Muscle layer of colon (tissue), 2 donors: ENCODE measurements at regions not wholly inside any gene's neighbourhood (a gene's known extent, or its start where the extent isn't known, plus 50 kb on each side); places are given as distances from the start of the nearest gene placed in this dataset.

ENCODE experiments used
- H3K27ac ChIP-seq: one replicate; pipeline ENCODE4 v1.7.0; 2013; ENCODE audit warnings: low read depth, mild to moderate bottlenecking, low read length, moderate library complexity
- H3K27me3 ChIP-seq, 2 donors: one replicate each; pipeline ENCODE4 v1.7.0; 2013; ENCODE audit warnings: low read length in 2 of 2, mild to moderate bottlenecking in 2 of 2; ENCODE audit not compliant: insufficient read depth in 2 of 2, control insufficient read depth in 1 of 2
- H3K36me3 ChIP-seq: one replicate; pipeline ENCODE4 v1.7.0; 2013; ENCODE audit warnings: mild to moderate bottlenecking, low read length; ENCODE audit not compliant: insufficient read depth
- H3K4me1 ChIP-seq: one replicate; pipeline ENCODE4 v1.7.0; 2013; ENCODE audit warnings: mild to moderate bottlenecking, low read length; ENCODE audit not compliant: insufficient read depth
- H3K4me3 ChIP-seq, 2 donors: one replicate each; pipeline ENCODE4 v1.7.0; 2013; ENCODE audit warnings: low read length in 2 of 2, low read depth in 1 of 2, mild to moderate bottlenecking in 1 of 2, moderate library complexity in 1 of 2
- H3K9ac ChIP-seq: one replicate; pipeline ENCODE4 v1.7.0; 2013; ENCODE audit warnings: low read length
- H3K9me3 ChIP-seq: one replicate; pipeline ENCODE4 v1.7.0; 2013; ENCODE audit warnings: mild to moderate bottlenecking, low read length
- donor health status: abdominal sarcoma.
- donor health status: Adenocarcinoma of cecum.

DNA sequence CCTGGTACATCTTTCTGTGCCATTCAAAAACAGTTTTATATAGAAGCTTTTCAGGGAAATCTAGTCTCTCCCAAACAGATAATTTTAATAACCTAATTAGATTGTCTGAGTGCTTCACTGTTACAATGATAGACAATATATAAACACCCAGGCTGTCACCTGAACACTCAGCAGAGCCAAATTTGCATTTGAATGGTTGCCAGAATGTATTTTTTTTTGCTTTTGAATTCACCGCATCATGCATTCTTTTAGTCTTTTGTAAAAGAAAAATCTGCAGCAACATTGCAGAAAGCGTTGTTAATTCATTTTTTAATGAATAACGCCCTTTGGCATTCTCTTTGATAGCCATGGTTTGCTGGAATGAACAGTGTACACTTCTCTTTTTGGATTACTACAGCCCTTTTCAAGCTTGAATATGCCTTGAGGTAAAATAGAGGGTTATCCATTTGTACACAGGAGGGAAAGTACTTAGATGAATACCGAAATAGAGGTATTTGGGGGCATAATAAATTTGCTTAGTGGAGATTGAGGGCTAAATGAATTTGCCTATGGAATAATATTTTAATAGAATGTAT is 175.0 kb upstream of the EPHA5 start:
- no peaks in the 10 kb centered on the region for H3K27me3 ChIP-seq
- no peaks in the 10 kb centered on the region for H3K9me3 ChIP-seq

GRCh38 chr4:65839164-65839931 is 169.1 kb upstream of the EPHA5 start:
- Histone ChIP-seq H3K4me3 (no peak overlapping the region), H3K9me3 (no peaks in the 10 kb centered on the region), H3K4me1 (no peaks in the 10 kb centered on the region), H3K27ac (no peak overlapping the region), H3K27me3 (no peaks in the 10 kb centered on the region), H3K9ac (no peak overlapping the region), H3K36me3 (no peaks in the 10 kb centered on the region)

More for the DNA sequence above, 175.0 kb upstream of the EPHA5 start:
- Histone ChIP-seq H3K4me1 (no peaks in the 10 kb centered on the region), H3K36me3 (no peaks in the 10 kb centered on the region), H3K9ac (no peak overlapping the region), H3K4me3 (no peak overlapping the region), H3K27ac (no peak overlapping the region)

DNA sequence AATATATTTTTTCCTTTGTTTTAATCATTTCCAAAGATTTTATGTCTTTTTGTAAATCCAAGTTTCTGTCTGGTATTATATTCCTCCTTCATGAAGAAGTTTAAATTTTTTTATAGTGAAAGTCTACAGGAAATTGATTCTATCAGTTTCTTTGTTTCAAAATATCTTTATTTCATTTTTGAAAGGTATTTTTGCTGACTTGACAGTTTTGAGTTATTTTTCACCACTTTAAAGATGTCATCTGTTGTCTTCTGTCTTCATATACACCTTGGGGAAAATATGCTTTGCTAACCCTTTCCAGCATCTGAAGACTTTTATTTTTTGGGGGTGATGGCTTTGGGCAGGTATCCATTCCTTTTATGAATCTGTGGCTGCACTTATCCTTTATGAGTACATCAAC is 164.4 kb upstream of the EPHA5 start:
- no peak overlapping the region for H3K9ac ChIP-seq
- no peak overlapping the region for H3K27ac ChIP-seq
- no peaks in the 10 kb centered on the region for H3K9me3 ChIP-seq
- H3K4me1 ChIP-seq: no peaks in the 10 kb centered on the region
- no peak overlapping the region for H3K4me3 ChIP-seq
- H3K36me3 ChIP-seq: no peaks in the 10 kb centered on the region
- H3K27me3 ChIP-seq: no peaks in the 10 kb centered on the region

DNA sequence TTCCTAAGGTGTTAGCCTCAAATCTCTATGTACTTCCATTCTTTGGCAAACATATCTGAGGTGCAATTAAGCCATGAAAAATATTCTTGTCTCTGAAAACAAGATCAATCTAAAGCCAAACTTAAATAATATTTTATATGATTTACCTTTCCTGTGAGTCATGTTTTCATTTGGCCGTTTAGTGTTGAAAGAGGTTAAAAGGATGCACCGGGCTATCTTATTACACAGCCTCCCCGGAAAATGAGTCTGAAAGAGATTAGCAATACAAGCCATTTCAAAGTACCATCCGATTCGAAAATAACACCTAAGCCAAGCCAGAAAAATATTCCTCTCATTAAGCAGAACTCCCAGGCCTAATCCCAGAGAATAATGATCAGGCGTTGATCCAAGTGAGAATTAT is 161.5 kb upstream of the EPHA5 start:
- H3K27me3 ChIP-seq: no peaks in the 10 kb centered on the region
- no peaks in the 10 kb centered on the region for H3K9me3 ChIP-seq
- H3K9ac ChIP-seq: no peak overlapping the region
- H3K27ac ChIP-seq: no peak overlapping the region
- H3K4me1 ChIP-seq: no peaks in the 10 kb centered on the region
- H3K36me3 ChIP-seq: no peaks in the 10 kb centered on the region
- H3K4me3 ChIP-seq: no peak overlapping the region

DNA sequence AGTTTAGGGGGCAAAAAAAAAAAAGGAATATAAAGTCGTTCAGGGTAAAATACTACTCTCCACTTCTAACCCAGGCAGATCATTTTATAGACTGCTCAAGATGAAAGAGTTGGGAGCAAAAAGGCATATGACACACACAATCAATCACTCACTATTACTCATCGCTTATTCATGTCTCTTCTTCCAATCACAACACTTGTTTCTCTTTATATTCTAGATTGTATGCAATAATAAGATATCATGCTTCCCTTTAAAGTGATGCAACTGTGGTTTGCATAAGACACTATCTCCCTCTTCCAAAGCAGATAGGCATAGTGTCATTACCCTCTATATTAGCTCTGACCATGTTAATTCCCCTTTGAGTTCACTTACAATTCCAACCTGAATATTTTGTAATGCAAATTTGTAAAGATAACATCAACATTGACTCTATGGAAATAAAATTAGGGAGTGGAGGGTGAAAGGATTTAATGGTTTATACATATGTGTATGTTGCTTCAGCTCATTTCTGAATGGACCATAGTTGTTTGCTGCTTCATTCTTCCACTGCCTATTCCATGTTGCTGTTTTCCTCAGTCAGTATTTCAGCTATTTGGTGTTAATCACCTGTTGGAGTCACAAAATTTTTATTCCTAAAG is 154.9 kb upstream of the EPHA5 start:
- H3K27me3 ChIP-seq: no peaks in the 10 kb centered on the region
- H3K36me3 ChIP-seq: no peaks in the 10 kb centered on the region
- H3K9ac ChIP-seq: no peak overlapping the region
- no peaks in the 10 kb centered on the region for H3K4me1 ChIP-seq
- H3K9me3 ChIP-seq: no peaks in the 10 kb centered on the region
- no peak overlapping the region for H3K27ac ChIP-seq
- no peak overlapping the region for H3K4me3 ChIP-seq

GRCh38 chr4:65819192-65819591 is 148.9 kb upstream of the EPHA5 start:
- Histone ChIP-seq H3K27ac (no peak overlapping the region), H3K9me3 (no peaks in the 10 kb centered on the region), H3K27me3 (no peaks in the 10 kb centered on the region), H3K4me3 (no peak overlapping the region), H3K9ac (no peak overlapping the region), H3K36me3 (no peaks in the 10 kb centered on the region), H3K4me1 (no peaks in the 10 kb centered on the region)

GRCh38 chr4:65805936-65806335 is 135.6 kb upstream of the EPHA5 start:
- H3K36me3 ChIP-seq: no peaks in the 10 kb centered on the region
- H3K9ac ChIP-seq: no peak overlapping the region
- no peaks in the 10 kb centered on the region for H3K27me3 ChIP-seq
- no peak overlapping the region for H3K27ac ChIP-seq
- H3K9me3 ChIP-seq: no peaks in the 10 kb centered on the region
- no peaks in the 10 kb centered on the region for H3K4me1 ChIP-seq
- H3K4me3 ChIP-seq: no peak overlapping the region

DNA sequence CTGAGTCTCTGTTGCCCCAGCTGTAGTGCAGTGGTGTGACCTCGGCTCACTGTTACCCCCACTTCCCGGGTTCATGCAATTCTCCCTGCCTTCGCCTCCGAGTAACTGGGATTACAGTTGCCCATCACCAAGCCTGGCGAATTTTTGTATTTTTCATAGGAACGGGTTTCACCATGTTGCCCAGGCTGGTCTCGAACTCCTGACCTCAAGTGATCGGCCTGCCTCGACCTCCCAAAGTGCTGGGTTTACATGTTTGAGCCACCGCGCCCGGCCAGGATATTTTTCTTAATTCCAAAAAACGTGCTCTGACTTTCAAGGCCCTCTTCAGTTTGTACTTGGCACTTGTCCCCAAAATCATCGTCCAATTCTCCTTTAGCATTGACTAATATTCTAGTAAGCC is 129.2 kb upstream of the EPHA5 start:
- Histone ChIP-seq H3K27ac (no peak overlapping the region), H3K9me3 (no peaks in the 10 kb centered on the region), H3K4me3 (no peak overlapping the region), H3K36me3 (no peaks in the 10 kb centered on the region), H3K27me3 (no peaks in the 10 kb centered on the region), H3K4me1 (no peaks in the 10 kb centered on the region), H3K9ac (no peak overlapping the region)

DNA sequence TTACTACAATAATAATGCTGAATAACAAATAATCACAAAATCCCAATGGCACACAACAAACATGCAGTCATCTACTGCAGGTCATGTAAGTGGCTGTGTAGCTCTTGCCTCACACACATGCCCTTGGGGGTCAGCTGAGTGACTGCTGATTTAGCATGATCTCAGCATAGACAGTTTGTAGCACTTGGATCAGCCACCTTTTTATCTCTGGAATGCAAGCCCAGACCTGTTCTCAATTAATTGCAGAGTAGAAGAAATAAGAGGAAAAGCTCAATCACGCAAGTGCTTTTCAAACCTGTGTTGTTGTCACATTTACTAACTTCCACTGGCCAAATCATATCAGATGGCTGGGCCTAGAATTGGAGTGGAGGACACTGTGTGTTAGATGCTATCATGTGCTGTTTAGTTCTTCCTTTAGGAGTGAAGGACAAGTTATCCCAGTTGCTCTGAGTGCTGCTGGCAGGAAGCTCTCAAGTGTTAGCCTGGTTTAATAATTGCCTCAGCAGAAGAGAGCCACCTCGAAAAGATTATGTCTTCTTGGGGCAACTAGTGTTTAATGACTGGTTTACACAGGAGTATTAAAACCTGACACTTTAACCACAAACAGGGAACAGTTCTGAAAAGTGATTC is 128.3 kb upstream of the EPHA5 start:
- no peaks in the 10 kb centered on the region for H3K4me1 ChIP-seq
- H3K9me3 ChIP-seq: no peaks in the 10 kb centered on the region
- no peak overlapping the region for H3K9ac ChIP-seq
- H3K27ac ChIP-seq: no peak overlapping the region
- H3K27me3 ChIP-seq: no peaks in the 10 kb centered on the region
- H3K4me3 ChIP-seq: no peak overlapping the region
- no peaks in the 10 kb centered on the region for H3K36me3 ChIP-seq

DNA sequence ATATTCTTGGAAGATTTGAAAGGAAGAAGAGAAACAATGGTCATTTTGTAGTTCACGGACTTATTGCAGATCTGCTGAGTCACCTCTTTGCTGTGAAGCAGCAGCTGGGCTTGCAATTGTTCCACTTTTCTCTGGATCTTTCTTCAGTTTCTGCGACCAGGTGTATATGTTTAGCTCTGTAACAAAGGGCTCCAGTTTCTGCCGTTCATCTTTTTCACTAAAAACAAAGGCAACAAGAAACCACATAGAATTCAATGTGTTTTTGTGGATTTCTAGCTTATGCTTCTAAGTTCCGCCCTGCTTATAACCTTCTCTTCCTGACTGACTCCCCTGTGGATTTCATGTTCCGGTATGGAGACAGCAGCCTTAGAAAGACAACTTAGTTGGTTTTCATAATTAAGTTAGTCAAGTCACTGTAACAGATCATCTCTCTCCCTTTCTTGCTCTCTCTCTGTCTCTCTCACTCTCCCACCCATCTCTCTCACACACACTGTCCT is 121.6 kb upstream of the EPHA5 start:
- Histone ChIP-seq H3K27ac (no peak overlapping the region), H3K4me3 (no peak overlapping the region), H3K9ac (no peak overlapping the region), H3K9me3 (no peaks in the 10 kb centered on the region), H3K27me3 (no peaks in the 10 kb centered on the region), H3K36me3 (no peaks in the 10 kb centered on the region), H3K4me1 (no peaks in the 10 kb centered on the region)

- H3K27me3 ChIP-seq: no peaks in the 10 kb centered on the region
- no peaks in the 10 kb centered on the region for H3K36me3 ChIP-seq
- no peak overlapping the region for H3K9ac ChIP-seq
- no peak overlapping the region for H3K27ac ChIP-seq
- H3K4me3 ChIP-seq: no peak overlapping the region
- no peaks in the 10 kb centered on the region for H3K4me1 ChIP-seq
- H3K9me3 ChIP-seq: no peaks in the 10 kb centered on the region
Observed at GRCh38 chr4:65791111-65791811, 121.0 kb upstream of the EPHA5 start.
